Activated CD4-positive, alpha-beta T cell treated with anti-CD3 and anti-CD28 coated beads, Interleukin-2, amount 10 ng/mL, durations not matched to agents 24 days and 14 days (primary cell): ENCODE measurements at regions not wholly inside any gene's neighbourhood (a gene's known extent, or its start where the extent isn't known, plus 50 kb on each side); places are given as distances from the start of the nearest gene placed in this dataset.
A peak's percentile ranks its signal among the peaks of the same experiment; 100 is the strongest.
"Not testable (repeated sequence)": the region's sequence is repeated elsewhere in the genome, so short reads cannot be mapped to it uniquely, and the experiment has no call there.

Source experiments
- DNase-seq: peaks from one replicate; pipeline ENCODE4 v3.0.0; 2022
- H3K27ac Mint-ChIP-seq: one replicate; pipeline ENCODE4 v1.8.0; 2022; ENCODE audit warnings: mild to moderate bottlenecking, mixed read lengths
- H3K27me3 Mint-ChIP-seq: one replicate; pipeline ENCODE4 v1.8.0; 2022; ENCODE audit warnings: mixed read lengths
- H3K36me3 Mint-ChIP-seq: one replicate; pipeline ENCODE4 v1.8.0; 2022; ENCODE audit warnings: low read depth, mild to moderate bottlenecking, mixed read lengths
- H3K4me1 Mint-ChIP-seq: one replicate; pipeline ENCODE4 v1.8.0; 2021; ENCODE audit warnings: mixed read lengths
- H3K4me3 Mint-ChIP-seq: one replicate; pipeline ENCODE4 v1.8.0; 2022; ENCODE audit warnings: mild to moderate bottlenecking, moderate library complexity, mixed read lengths
- H3K9me3 Mint-ChIP-seq: one replicate; pipeline ENCODE4 v1.8.0; 2021; ENCODE audit warnings: mixed read lengths
- intact Hi-C: fragments of 100-400 bp; cut with micrococcal nuclease; formaldehyde crosslinking; loops from one replicate; pipeline ENCODE4 v1.15.1; 2023

DNA sequence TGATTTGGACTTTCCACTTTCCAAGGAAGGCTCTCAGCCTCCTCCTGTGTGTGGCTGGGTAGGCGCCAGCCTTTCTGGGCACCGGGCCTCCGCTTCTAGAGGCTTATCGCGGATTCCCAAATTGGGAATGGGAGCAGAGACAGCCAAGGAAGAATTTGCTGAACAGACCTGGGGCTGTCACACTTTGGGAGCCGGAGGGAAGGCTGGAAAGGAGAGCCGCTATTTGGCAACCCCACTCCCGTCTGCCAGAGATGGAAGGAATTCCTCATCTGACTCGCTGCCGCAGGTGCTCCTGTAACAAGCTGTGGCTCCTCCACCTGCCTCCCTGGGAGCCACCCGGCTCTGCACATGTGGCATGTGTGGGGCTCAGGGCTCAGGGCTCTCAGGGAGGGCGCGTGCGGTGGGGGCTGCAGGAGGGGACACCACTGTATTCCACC lies 50.8 kb upstream of the ECHDC3 start:
- Mint-ChIP-seq H3K4me3 (no peak overlapping the region), H3K27me3 (peaks cover 37% of the 10 kb centered on the region), H3K27ac (no peak overlapping the region), H3K9me3 (no peaks in the 10 kb centered on the region), H3K4me1 (no peaks in the 10 kb centered on the region), H3K36me3 (no peaks in the 10 kb centered on the region)
- intact Hi-C loops = no loop called here
- no peak for DNase-seq

DNA sequence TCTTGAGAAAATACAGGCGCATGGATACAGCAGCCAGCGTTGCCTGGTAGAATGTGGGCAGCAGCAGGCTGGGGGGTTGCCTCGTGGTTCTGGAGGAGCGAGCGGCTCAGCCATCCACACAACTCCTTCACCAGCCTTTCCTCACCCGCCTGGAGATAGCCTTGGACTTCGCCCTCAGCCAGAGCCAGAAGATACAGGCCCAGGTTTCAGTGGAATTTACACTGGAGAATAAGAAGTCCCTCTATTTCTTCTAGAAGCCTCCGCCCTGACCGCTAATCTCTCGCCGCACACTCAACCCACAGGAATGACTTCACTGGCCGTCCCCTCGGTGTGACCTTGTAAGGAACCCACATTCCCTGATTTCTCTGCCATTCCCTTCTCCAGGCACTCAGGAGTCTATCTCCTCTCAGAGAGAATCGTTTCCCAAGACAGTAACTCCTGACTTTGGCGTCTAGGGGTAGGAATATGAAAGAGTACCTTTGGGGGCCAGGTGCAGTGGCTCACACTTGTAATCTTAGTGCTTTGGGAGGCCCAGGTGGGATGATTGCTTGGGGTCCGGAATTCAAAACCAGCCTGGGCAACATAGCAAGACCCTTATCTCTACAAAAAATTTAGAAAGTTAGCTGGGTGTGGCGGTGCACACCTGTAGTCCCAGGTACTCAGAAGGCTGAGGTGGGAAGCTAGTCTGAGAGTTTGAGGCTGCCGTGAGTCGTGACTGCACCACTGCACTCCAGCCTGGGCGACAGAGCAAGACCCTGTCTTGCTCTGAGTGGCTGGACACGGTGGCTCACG lies 52.0 kb upstream of the ECHDC3 start:
- intact Hi-C loops = loop anchor here (5.0 kb wide), 2 partner anchors 67 to 78 kb away; partner anchors contain the start of gene USP6NL
- Mint-ChIP-seq H3K9me3 (no peaks in the 10 kb centered on the region), H3K27ac (no peak overlapping the region), H3K4me3 (no peak overlapping the region), H3K27me3 (peaks cover 37% of the 10 kb centered on the region), H3K4me1 (peaks cover 6% of the 10 kb centered on the region), H3K36me3 (no peaks in the 10 kb centered on the region)
- no peak for DNase-seq

DNA sequence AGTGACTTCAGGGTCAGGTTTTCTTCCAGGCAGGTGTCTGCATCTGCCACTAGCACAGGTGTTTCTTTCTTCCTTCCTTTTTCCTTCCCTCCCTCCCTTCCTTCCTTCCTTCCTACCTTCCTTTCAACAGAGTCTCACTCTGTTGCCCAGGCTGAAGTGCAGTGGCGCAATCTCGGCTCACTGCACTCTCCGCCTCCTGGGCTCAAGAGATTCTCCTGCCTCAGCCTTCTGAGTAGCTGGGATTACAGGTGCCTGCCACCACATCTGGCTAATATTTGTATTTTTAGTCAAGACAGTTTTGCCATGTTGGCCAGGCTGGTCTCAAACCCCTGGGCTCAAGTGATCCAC lies 53.8 kb upstream of the ECHDC3 start:
- H3K27ac Mint-ChIP-seq, DNase-seq, H3K4me3 Mint-ChIP-seq, H3K36me3 Mint-ChIP-seq, H3K9me3 Mint-ChIP-seq: not testable (repeated sequence)
- Mint-ChIP-seq H3K27me3 (peaks cover 37% of the 10 kb centered on the region), H3K4me1 (peaks cover 21% of the 10 kb centered on the region)
- intact Hi-C loops = loop anchor here (5.0 kb wide), 2 partner anchors 69 to 76 kb away; partner anchors contain the start of gene USP6NL

DNA sequence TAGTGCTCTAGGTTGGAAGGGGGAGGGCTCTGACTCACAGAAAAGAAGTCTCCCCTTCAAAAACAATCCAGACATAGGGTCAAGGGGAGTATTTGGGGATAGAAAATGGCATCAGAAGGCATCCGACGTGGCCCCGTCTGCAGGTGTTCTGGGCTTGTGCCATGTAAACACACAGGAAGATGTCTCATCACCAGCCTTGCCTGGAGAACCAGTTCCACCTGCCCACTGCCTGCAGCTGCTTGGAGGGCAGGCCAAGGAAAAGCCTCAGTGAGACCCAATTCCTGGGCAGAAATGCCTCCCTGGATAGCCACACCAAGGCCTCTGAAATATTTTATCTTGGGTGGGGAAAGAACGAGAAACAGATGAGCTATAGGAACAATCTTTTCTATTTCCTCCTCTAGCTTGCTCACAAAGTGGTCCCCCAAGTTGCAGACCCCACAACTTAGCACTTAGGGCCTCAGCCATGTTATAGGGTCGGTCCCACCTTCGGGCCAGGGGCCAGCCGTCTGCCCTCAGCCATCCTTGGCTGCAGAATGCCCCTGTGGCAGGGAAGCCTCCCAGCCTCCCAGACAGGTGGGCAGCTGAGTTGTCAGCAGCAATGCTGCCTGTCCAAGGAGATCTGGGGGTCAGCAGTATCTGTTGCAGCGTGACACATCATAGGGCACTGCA lies 54.3 kb upstream of the ECHDC3 start:
- no peak overlapping the region for H3K27ac Mint-ChIP-seq
- no peak overlapping the region for H3K4me3 Mint-ChIP-seq
- intact Hi-C loops = loop anchor here (5.0 kb wide), 2 partner anchors 69 to 76 kb away; partner anchors contain the start of gene USP6NL
- no peak for DNase-seq
- H3K9me3 Mint-ChIP-seq = no peaks in the 10 kb centered on the region
- H3K36me3 Mint-ChIP-seq = no peaks in the 10 kb centered on the region
- H3K27me3 Mint-ChIP-seq = peaks cover 40% of the 10 kb centered on the region
- H3K4me1 Mint-ChIP-seq = peaks cover 21% of the 10 kb centered on the region

DNA sequence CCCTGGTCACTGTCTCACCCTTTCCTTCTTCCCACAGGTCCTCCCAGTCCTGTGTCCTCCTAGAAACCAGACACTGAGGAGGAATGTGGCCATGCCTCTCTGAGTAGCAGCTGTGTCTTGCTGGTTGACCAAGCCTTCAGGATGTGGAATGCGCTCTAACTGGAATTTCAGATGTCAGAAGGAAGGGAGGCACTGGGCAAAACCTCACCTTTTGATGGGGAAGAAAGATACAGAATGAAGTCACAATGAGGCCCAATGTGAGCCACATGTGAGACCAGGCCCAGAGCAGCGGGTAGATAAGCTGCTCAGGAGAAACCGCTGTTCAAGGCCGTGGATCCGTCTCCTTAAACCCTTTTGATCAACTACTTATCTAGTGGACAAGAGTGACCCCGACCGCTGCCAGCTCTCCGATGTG lies 54.8 kb upstream of the ECHDC3 start:
- Mint-ChIP-seq H3K9me3 (no peaks in the 10 kb centered on the region), H3K27me3 (peaks cover 40% of the 10 kb centered on the region), H3K27ac (no peak overlapping the region), H3K4me3 (no peak overlapping the region), H3K36me3 (no peaks in the 10 kb centered on the region), H3K4me1 (peaks cover 21% of the 10 kb centered on the region)
- DNase-seq = no peak
- intact Hi-C loops = loop anchor here (5.0 kb wide), 2 partner anchors 70 to 75 kb away; partner anchors contain the start of gene USP6NL

DNA sequence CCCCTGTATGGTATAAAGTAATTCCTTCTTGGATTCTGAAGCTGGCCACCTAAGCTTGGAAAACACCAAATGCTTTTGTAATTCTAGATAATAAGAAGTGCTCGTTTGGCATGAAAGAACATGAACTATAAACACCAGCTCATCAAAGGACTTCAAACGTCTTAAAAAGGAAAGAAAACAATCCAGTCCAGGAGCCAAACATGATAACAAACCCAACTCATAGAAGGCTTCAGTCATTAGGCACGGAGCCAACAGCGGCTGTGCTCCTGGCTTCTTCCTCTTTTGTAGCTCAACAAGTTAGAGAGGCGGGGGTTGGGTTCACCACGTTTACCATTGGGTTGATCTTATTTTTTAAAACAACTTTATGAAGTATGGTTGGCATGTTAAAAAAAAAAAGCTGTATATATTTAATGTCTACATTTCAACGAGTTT lies 56.4 kb upstream of the ECHDC3 start:
- no peaks in the 10 kb centered on the region for H3K9me3 Mint-ChIP-seq
- peaks cover 49% of the 10 kb centered on the region for H3K27me3 Mint-ChIP-seq
- DNase-seq = no peak
- intact Hi-C loops = loop anchor here (1.0 to 5.0 kb wide), 4 partner anchors 25 to 74 kb away; partner anchors contain the start of gene USP6NL
- H3K36me3 Mint-ChIP-seq = no peaks in the 10 kb centered on the region
- peaks cover 21% of the 10 kb centered on the region for H3K4me1 Mint-ChIP-seq
- H3K4me3 Mint-ChIP-seq = peak overlapping the region; percentile 62
- H3K27ac Mint-ChIP-seq = peak overlapping the region; percentile 60

DNA sequence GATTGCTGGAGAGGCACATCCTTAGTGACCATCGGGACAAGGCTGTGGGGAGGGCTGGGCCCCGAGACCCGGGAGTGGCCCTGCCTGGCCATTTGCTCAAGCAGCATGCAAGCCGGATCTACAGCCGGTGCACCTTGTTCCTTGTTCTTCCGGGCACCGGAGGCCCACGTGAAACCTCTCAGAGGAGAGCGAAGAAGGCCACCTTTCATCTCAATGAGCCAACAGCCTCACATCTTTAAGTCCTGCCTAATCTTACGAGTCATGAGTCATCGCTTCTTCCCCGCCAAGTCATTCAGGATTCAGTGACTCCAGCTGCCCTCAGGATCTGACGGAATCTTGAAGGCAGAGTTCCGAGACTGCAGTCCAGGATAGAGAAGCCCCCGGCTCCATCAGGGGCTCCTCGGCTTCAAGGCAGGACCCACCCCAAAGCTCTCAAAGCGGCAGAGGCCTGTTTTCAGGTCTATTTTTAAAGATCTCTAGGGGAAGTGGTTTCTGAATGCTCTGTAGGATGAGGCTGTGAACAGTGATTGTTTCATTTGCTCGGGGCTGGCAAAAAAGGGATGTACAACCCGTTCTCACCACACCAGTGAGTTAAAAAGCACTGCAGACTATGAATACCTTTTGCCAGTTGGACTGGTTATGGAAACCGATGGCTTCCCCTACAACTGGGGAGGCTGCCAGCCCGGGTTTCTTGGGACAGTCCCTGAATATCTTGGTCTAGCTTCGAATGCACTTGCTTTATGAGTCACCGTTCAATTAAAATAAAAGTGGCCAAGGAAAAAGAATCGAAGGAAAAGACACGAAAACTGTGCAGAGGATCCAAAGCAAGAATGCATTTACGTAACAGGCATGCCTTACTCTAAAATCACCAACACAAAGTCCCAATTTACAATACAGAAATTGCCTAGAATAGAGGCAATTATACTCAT lies 57.2 kb upstream of the ECHDC3 start:
- Mint-ChIP-seq H3K27me3 (peaks cover 57% of the 10 kb centered on the region), H3K4me3 (peak overlapping the region; percentile 85)

DNA sequence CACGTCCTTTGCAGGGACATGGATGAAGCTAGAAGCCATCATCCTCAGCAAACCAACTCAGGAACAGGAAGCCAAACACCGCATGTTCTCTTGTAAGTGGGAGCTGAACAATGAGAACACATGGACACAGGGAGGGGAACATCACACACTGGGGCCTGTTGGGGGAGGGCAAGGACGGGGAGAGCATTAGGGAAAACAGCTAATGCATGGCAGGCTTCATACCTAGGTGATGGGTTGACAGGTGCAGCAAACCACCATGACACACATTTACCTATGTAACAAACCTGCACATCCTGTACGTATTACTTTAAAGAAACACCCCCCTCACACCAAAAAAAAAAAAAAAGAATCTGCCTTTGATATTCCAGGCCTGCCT lies 57.9 kb upstream of the ECHDC3 start:
- Mint-ChIP-seq H3K27ac (peak overlapping the region; percentile 88), H3K4me3 (peak overlapping the region; percentile 85), H3K4me1 (peaks cover 21% of the 10 kb centered on the region), H3K27me3 (peaks cover 59% of the 10 kb centered on the region)
- H3K9me3 Mint-ChIP-seq, H3K36me3 Mint-ChIP-seq, intact Hi-C loops: not testable (repeated sequence)
- DNase-seq = peak; percentile 58

More for the DNA sequence above, 57.2 kb upstream of the ECHDC3 start:
- Mint-ChIP-seq H3K4me1 (peaks cover 21% of the 10 kb centered on the region), H3K9me3 (no peaks in the 10 kb centered on the region), H3K36me3 (no peaks in the 10 kb centered on the region), H3K27ac (peak overlapping the region; percentile 88)
- intact Hi-C loops = loop anchor here (1.0 to 5.0 kb wide), 4 partner anchors 26 to 73 kb away; partner anchors contain the start of gene USP6NL
- DNase-seq = peak; percentile 87

DNA sequence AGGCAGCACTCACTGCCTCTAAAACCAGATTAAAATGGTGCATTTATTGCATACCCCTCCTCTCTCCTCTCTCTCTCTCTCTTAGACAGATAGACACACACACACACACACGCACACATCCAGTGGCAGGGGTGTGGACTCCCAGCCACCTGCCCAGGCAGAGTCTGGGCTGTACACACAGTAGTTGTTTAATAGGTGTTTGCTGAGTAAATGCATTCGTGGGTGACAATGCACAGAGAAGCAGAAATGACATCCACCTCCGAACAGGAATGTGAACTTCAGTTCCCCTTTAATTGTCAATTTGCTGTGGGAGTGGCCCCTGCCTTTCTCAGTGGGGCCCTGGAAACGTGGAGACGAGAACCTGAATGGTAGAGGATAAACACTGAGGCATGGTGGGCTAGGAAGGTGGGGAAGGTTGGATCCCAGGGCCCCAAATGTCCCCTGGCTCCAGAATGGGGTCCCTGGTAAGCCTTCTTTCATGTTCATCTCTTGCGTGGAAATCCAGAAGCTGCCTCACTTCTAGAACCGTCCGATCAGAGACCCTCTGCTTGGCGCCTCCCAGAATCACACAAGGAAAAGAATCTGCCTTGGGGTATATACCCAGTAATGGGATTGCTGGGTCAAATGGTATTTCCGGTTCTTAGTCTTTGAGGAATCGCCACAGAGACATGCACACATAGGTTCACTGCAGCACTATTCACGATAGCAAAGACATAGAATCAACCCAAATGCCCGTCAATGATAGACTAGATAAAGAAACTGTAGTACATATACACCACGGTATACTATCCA lies 58.5 kb upstream of the ECHDC3 start:
- Mint-ChIP-seq H3K27me3 (peaks cover 54% of the 10 kb centered on the region), H3K4me1 (peaks cover 21% of the 10 kb centered on the region), H3K36me3 (no peaks in the 10 kb centered on the region), H3K4me3 (peak overlapping the region; percentile 85), H3K27ac (no peak overlapping the region), H3K9me3 (no peaks in the 10 kb centered on the region)
- intact Hi-C loops = no loop called here
- no peak for DNase-seq

DNA sequence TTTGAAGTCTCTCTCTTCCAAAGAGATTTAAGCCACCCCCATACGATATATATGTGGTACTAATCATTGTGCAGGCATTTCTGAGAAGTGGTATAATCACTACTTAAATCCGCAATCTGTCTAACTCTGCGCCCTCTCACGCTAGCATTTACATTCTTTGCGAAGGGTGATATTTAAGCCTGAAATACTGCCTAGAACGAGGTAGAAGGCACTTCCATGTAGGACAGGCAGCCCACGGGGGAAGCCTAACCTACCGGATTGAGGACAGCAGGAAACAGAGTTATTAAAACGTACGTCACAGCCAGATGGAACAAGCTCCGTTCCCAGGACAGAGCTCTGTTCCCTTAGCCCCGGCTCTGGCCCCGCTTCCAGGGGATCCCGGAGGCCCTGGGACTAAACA lies 59.3 kb upstream of the ECHDC3 start:
- DNase-seq = no peak
- no peak overlapping the region for H3K4me3 Mint-ChIP-seq
- peaks cover 46% of the 10 kb centered on the region for H3K27me3 Mint-ChIP-seq
- H3K27ac Mint-ChIP-seq = no peak overlapping the region
- H3K36me3 Mint-ChIP-seq = no peaks in the 10 kb centered on the region
- H3K4me1 Mint-ChIP-seq = peaks cover 21% of the 10 kb centered on the region
- no peaks in the 10 kb centered on the region for H3K9me3 Mint-ChIP-seq
- intact Hi-C loops = no loop called here

DNA sequence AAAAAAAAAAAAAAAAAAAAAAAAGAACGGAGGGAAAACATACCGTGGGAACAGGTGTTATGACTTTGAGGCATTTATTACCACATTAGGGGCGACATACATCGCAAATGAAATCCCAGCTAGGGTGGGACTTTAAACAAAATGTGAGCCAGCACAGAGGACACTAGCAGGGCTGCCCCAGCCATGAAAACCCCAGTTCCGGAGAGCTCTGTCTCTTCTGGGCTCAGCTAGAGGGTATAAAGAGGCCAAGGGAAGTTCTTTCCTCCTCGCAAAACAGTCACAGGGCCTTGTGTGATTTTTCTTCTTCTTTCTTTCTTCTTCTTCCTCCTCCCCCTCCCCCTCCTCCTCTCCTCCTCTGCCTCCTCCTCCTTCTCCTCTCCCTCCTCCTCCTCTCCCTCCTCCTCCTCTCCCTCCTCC lies 59.9 kb upstream of the ECHDC3 start:
- no peak for DNase-seq
- intact Hi-C loops = no loop called here
- peaks cover 21% of the 10 kb centered on the region for H3K4me1 Mint-ChIP-seq
- no peaks in the 10 kb centered on the region for H3K36me3 Mint-ChIP-seq
- peaks cover 47% of the 10 kb centered on the region for H3K27me3 Mint-ChIP-seq
- no peak overlapping the region for H3K27ac Mint-ChIP-seq
- H3K4me3 Mint-ChIP-seq = no peak overlapping the region
- no peaks in the 10 kb centered on the region for H3K9me3 Mint-ChIP-seq

DNA sequence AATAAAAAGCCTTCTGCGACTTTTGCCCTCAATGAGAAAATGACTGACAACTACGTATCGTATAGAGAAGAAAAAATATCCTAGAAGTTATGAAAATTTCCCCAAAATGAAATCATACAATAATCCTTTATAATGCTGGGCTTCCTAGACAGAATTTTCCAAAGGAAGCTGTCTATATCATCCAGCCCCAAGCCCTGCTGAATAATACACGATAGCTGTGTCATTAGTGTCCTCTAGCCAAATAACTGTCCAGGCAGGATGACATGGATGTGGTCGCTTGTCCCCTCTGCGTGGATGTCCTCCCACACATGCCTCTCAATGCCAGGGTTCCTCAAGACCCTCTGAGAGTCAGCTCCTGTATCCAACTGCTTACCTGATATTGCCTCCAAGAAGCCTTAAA lies 61.7 kb upstream of the ECHDC3 start:
- DNase-seq = no peak
- intact Hi-C loops = no loop called here

DNA sequence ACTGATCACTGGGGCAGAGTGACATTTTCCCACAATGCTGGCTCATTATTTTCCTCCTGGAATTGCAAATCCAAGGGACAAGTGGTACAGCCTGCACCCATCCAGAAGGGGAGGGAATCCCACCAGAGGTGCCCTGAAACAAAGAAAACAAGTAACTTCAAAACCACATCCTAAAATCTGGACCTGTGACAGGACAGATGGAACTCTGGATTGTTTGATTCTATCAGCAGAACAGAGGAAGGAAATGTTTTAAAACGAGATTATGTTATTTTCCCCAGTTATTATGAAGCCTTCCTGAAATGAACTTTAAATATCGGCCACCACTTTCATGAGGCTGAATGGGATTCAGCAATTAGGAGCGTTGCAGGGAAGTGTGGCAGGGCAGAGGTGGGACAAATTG lies 62.2 kb upstream of the ECHDC3 start:
- no peak for DNase-seq
- peaks cover 51% of the 10 kb centered on the region for H3K27me3 Mint-ChIP-seq
- no peaks in the 10 kb centered on the region for H3K36me3 Mint-ChIP-seq
- H3K27ac Mint-ChIP-seq = no peak overlapping the region
- H3K4me3 Mint-ChIP-seq = no peak overlapping the region
- intact Hi-C loops = no loop called here
- H3K4me1 Mint-ChIP-seq = peaks cover 14% of the 10 kb centered on the region
- peaks cover 10% of the 10 kb centered on the region for H3K9me3 Mint-ChIP-seq

More for the DNA sequence above, 61.7 kb upstream of the ECHDC3 start:
- Mint-ChIP-seq H3K4me3 (no peak overlapping the region), H3K27ac (no peak overlapping the region), H3K36me3 (no peaks in the 10 kb centered on the region), H3K4me1 (peaks cover 19% of the 10 kb centered on the region), H3K9me3 (peaks cover 5% of the 10 kb centered on the region), H3K27me3 (peaks cover 49% of the 10 kb centered on the region)
